Naive thymus-derived CD4-positive, alpha-beta T cell (primary cell): ENCODE measurements at regions not wholly inside any gene's neighbourhood (a gene's known extent, or its start where the extent isn't known, plus 50 kb on each side); places are given as distances from the start of the nearest gene placed in this dataset.

ENCODE experiments used
- ATAC-seq: fragments of 150-1000 bp; cut with Tn5 transposase; 2 replicates; pipeline ENCODE4 v1.10.0; 2021; ENCODE audit warnings: mild to moderate bottlenecking, moderate library complexity
- CTCF ChIA-PET: fragments of 350-600 bp; sonication (Branson Sonifier 250); formaldehyde crosslinking; loops from one replicate; lab custom pipeline; 2021; ENCODE audit warnings: antibody characterized with exemption; lab: Charles Lee
- POLR2A ChIA-PET: fragments of 350-600 bp; sonication (Branson Sonifier 250); formaldehyde crosslinking; loops from one replicate; lab custom pipeline; 2021; ENCODE audit warnings: antibody characterized with exemption, inconsistent platforms; lab: Charles Lee
- DNase-seq, 9 donors: peaks; one replicate each; pipeline versions ENCODE4 v3.0.0 to v3.0.0-alpha.2; 2020 to 2022; ENCODE audit warnings: mixed read lengths in 1 of 9
- H3K27ac ChIP-seq: one replicate; pipeline ENCODE4 v1.7.0; 2013; ENCODE audit warnings: mild to moderate bottlenecking, low read depth, low read length, moderate library complexity
- H3K27me3 ChIP-seq, 2 donors: one replicate each; pipeline ENCODE4 v1.7.0; 2013; ENCODE audit warnings: low read length in 2 of 2, mild to moderate bottlenecking in 2 of 2, moderate library complexity in 2 of 2; ENCODE audit not compliant: control insufficient read depth in 2 of 2, insufficient read depth in 2 of 2
- H3K36me3 ChIP-seq, 3 experiments: 1 replicate in 2 of 3; 2 replicates in 1 of 3; pipeline ENCODE4 v1.7.0; 2013; ENCODE audit warnings: low read length in 3 of 3, mild to moderate bottlenecking in 3 of 3, moderate library complexity in 1 of 3; ENCODE audit not compliant: insufficient read depth in 3 of 3, control insufficient read depth in 2 of 3
- H3K4me1 ChIP-seq, 2 donors: one replicate each; pipeline ENCODE4 v1.7.0; 2013; ENCODE audit warnings: low read length in 2 of 2, mild to moderate bottlenecking in 2 of 2, moderate library complexity in 1 of 2; ENCODE audit not compliant: control insufficient read depth in 2 of 2, insufficient read depth in 2 of 2
- H3K4me3 ChIP-seq: 2 replicates; pipeline ENCODE4 v1.7.0; 2013; ENCODE audit warnings: mild to moderate bottlenecking, low read length
- H3K9me3 ChIP-seq, 3 experiments: 1 replicate in 2 of 3; 2 replicates in 1 of 3; pipeline ENCODE4 v1.7.0; 2013; ENCODE audit warnings: low read length in 3 of 3; ENCODE audit not compliant: control insufficient read depth in 2 of 3
- H3K27ac Mint-ChIP-seq, 9 donors: one replicate each; pipeline ENCODE4 v1.8.0; 2020 to 2022; ENCODE audit warnings: mixed read lengths in 9 of 9, mild to moderate bottlenecking in 8 of 9, moderate library complexity in 5 of 9, inconsistent platforms in 2 of 9
- H3K27me3 Mint-ChIP-seq, 5 donors: one replicate each; pipeline ENCODE4 v1.8.0; 2021 to 2022; ENCODE audit warnings: mixed read lengths in 5 of 5, mild to moderate bottlenecking in 1 of 5
- H3K36me3 Mint-ChIP-seq, 5 donors: one replicate each; pipeline ENCODE4 v1.8.0; 2020 to 2022; ENCODE audit warnings: mixed read lengths in 5 of 5, mild to moderate bottlenecking in 3 of 5, inconsistent platforms in 1 of 5
- H3K4me1 Mint-ChIP-seq, 7 donors: one replicate each; pipeline ENCODE4 v1.8.0; 2020 to 2022; ENCODE audit warnings: mixed read lengths in 7 of 7, mild to moderate bottlenecking in 3 of 7, inconsistent platforms in 1 of 7
- H3K4me3 Mint-ChIP-seq, 10 donors: one replicate each; pipeline ENCODE4 v1.8.0; 2020 to 2022; ENCODE audit warnings: mild to moderate bottlenecking in 10 of 10, mixed read lengths in 10 of 10, moderate library complexity in 6 of 10, inconsistent platforms in 2 of 10
- H3K9me3 Mint-ChIP-seq, 11 donors: one replicate each; pipeline ENCODE4 v1.8.0; 2020 to 2022; ENCODE audit warnings: mixed read lengths in 11 of 11, mild to moderate bottlenecking in 4 of 11, inconsistent platforms in 1 of 11, moderate library complexity in 1 of 11
- intact Hi-C, 2 donors: fragments of 100-400 bp; cut with micrococcal nuclease; formaldehyde crosslinking; loops; one replicate each; pipeline ENCODE4 v1.15.1; 2023

GRCh38 chr16:61030616-61031015 lies 1005.6 kb downstream of the CDH8 start:
- H3K36me3 Mint-ChIP-seq, result peaks cover 0 to 4% (median 0%) of the 10 kb centered on the region in 5 donors
- CTCF ChIA-PET, result no interaction called here
- peaks cover 4 to 32% (median 9%) of the 10 kb centered on the region in 11 donors for H3K9me3 Mint-ChIP-seq
- no peaks in the 10 kb centered on the region for H3K27me3 ChIP-seq
- no peak for ATAC-seq
- H3K4me3 Mint-ChIP-seq, result no peak overlapping the region
- no peaks in the 10 kb centered on the region for H3K4me1 ChIP-seq
- H3K4me3 ChIP-seq, result no peak overlapping the region
- no peaks in the 10 kb centered on the region for H3K4me1 Mint-ChIP-seq
- no peak for DNase-seq
- no peak overlapping the region for H3K27ac ChIP-seq
- H3K27ac Mint-ChIP-seq, result no peak overlapping the region
- POLR2A ChIA-PET, result no interaction called here
- H3K27me3 Mint-ChIP-seq, result no peaks in the 10 kb centered on the region
- H3K9me3 ChIP-seq, result no peaks in the 10 kb centered on the region
- no peaks in the 10 kb centered on the region for H3K36me3 ChIP-seq
- intact Hi-C loops, result no loop called here

DNA sequence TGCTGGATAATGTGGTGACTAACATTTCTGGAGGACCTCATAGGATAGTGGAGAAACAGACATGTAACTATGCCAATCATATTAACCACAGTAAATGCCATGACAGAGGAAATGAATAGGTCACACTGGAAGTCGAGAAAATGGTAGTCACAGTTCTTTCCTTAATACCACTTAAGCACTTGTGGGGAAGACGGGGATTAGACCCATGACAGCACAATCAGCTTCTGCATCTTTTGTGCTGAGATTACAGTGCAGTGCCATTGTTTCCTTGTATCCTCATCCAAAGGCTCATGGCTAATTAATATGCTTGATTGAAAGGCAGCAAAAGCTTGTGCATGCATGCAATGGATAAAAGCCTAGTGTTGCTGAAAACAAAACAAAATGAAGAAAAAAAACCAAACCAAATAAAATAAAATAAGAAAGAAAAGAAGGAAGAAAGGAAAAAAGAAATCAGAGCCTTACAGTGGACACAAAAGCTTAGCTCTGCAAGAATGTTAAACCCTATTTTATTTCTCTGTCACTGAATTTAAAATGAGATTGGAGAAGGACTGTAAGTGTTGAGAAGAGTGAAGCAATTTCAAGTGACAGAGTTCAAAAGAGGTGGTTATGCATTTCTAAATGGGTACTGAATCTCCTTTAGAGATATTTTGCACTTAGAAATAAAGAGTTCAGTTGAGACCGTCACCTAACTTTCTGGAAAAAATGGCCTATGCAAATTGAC lies 1011.9 kb downstream of the CDH8 start:
- CTCF ChIA-PET, result no interaction called here
- Mint-ChIP-seq H3K27ac (no peak overlapping the region), H3K36me3 (no peaks in the 10 kb centered on the region), H3K4me1 (no peaks in the 10 kb centered on the region), H3K4me3 (no peak overlapping the region), H3K27me3 (no peaks in the 10 kb centered on the region), H3K9me3 (peaks cover 0 to 46% (median 11%) of the 10 kb centered on the region in 11 donors)
- H3K27me3 ChIP-seq, result no peaks in the 10 kb centered on the region
- intact Hi-C loops, result no loop called here
- DNase-seq, result no peak
- POLR2A ChIA-PET, result no interaction called here
- H3K36me3 ChIP-seq, result no peaks in the 10 kb centered on the region
- no peaks in the 10 kb centered on the region for H3K9me3 ChIP-seq
- H3K4me3 ChIP-seq, result no peak overlapping the region
- ATAC-seq, result no peak
- no peaks in the 10 kb centered on the region for H3K4me1 ChIP-seq
- no peak overlapping the region for H3K27ac ChIP-seq

- Histone ChIP-seq H3K36me3 (no peaks in the 10 kb centered on the region), H3K27me3 (no peaks in the 10 kb centered on the region), H3K9me3 (no peaks in the 10 kb centered on the region), H3K4me3 (no peak overlapping the region), H3K27ac (no peak overlapping the region), H3K4me1 (no peaks in the 10 kb centered on the region)
- peaks cover 4 to 32% (median 16%) of the 10 kb centered on the region in 11 donors for H3K9me3 Mint-ChIP-seq
- intact Hi-C loops, result no loop called here
- DNase-seq, result no peak
- ChIA-PET POLR2A (no interaction called here), CTCF (no interaction called here)
- ATAC-seq, result no peak
- no peaks in the 10 kb centered on the region for H3K4me1 Mint-ChIP-seq
- no peaks in the 10 kb centered on the region for H3K27me3 Mint-ChIP-seq
- no peak overlapping the region for H3K4me3 Mint-ChIP-seq
- no peak overlapping the region for H3K27ac Mint-ChIP-seq
- peaks cover 0 to 5% (median 0%) of the 10 kb centered on the region in 5 donors for H3K36me3 Mint-ChIP-seq
Measured at GRCh38 chr16:61014869-61015268, 1021.4 kb downstream of the CDH8 start.

DNA sequence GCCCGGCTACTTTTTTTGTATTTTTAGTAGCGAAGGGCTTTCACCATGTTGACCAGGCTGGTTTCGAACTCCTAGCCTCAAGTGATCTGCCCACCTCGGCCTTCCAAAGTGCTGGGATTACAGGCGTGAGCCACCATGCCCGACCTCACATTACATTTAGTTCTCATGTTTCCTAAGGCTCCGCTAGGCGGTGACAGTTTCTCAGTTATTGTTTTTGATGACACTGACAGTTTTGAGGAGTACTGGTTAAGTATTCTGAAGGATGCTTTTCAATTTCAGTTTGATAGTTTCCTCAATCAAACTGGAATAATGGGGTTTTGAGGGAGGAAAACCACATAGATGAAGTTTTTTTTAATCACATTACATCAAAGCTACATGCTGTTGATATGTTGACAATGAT lies 1028.5 kb downstream of the CDH8 start:
- Mint-ChIP-seq H3K9me3 (peaks cover 0 to 27% (median 4%) of the 10 kb centered on the region in 11 donors), H3K27ac (no peak overlapping the region), H3K4me3 (no peak overlapping the region), H3K4me1 (no peaks in the 10 kb centered on the region), H3K36me3 (no peaks in the 10 kb centered on the region), H3K27me3 (no peaks in the 10 kb centered on the region)
- no peak for DNase-seq
- ATAC-seq, result no peak
- ChIA-PET CTCF (no interaction called here), POLR2A (no interaction called here)
- no peak overlapping the region for H3K4me3 ChIP-seq
- no peaks in the 10 kb centered on the region for H3K4me1 ChIP-seq
- H3K36me3 ChIP-seq, result no peaks in the 10 kb centered on the region
- no peaks in the 10 kb centered on the region for H3K27me3 ChIP-seq
- intact Hi-C loops, result no loop called here
- H3K27ac ChIP-seq, result no peak overlapping the region
- H3K9me3 ChIP-seq, result no peaks in the 10 kb centered on the region

DNA sequence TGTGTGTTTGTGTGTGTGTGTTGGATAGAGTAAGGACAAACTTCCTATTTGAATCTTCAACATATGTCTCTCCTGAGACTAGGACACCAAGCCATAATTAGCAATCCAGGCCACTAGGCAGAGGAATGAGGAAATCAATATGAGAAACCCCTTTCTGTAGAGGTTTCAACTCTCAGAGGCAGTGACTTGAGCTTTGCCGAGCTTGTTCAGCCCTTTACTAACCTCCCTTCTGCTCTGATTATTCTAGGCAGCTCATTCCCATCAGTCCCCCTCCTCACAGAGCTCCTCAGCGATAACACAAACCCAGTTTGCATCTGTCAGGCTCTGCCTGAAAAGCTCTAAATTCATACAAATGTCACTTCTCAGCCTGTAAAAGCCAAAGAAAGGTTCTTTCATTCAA lies 1030.3 kb downstream of the CDH8 start:
- ATAC-seq (no peak), DNase-seq (no peak)
- Mint-ChIP-seq H3K4me1 (no peaks in the 10 kb centered on the region), H3K9me3 (peaks cover 0 to 26% (median 3%) of the 10 kb centered on the region in 11 donors), H3K27ac (no peak overlapping the region), H3K27me3 (no peaks in the 10 kb centered on the region), H3K36me3 (no peaks in the 10 kb centered on the region), H3K4me3 (no peak overlapping the region)
- H3K4me1 ChIP-seq, result no peaks in the 10 kb centered on the region
- no peak overlapping the region for H3K27ac ChIP-seq
- ChIA-PET POLR2A (no interaction called here), CTCF (no interaction called here)
- no peaks in the 10 kb centered on the region for H3K27me3 ChIP-seq
- intact Hi-C loops, result no loop called here
- no peaks in the 10 kb centered on the region for H3K36me3 ChIP-seq
- no peak overlapping the region for H3K4me3 ChIP-seq
- no peaks in the 10 kb centered on the region for H3K9me3 ChIP-seq

- ChIA-PET CTCF (no interaction called here), POLR2A (no interaction called here)
- Mint-ChIP-seq H3K9me3 (peaks cover 0 to 40% (median 5%) of the 10 kb centered on the region in 11 donors), H3K27ac (no peak overlapping the region), H3K36me3 (no peaks in the 10 kb centered on the region), H3K27me3 (no peaks in the 10 kb centered on the region), H3K4me1 (no peaks in the 10 kb centered on the region), H3K4me3 (no peak overlapping the region)
- intact Hi-C loops, result no loop called here
- Histone ChIP-seq H3K27me3 (no peaks in the 10 kb centered on the region), H3K9me3 (no peaks in the 10 kb centered on the region), H3K4me3 (no peak overlapping the region), H3K27ac (no peak overlapping the region), H3K36me3 (no peaks in the 10 kb centered on the region), H3K4me1 (no peaks in the 10 kb centered on the region)
- ATAC-seq (no peak), DNase-seq (no peak)
Measured at GRCh38 chr16:61002479-61003204, 1033.6 kb downstream of the CDH8 start.

DNA sequence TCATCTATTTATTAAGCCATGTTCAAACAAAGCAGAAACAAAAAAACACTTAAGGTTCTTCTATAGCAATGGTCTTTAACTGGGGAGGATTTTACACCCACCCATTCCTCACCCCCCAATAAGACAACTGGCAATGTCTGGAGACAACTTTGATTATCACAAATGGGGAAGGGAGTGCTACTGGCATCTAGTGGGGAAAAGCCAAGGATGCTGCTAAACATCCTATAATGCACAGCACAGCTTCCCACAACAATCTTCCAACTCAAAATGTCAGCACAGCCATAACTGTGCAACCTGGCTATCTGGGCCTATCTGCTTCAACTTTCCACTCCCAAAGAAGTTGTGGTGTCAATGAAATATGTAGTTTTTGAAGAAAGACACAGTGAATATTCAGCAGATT lies 1044.4 kb downstream of the CDH8 start:
- POLR2A ChIA-PET, result no interaction called here
- intact Hi-C loops, result no loop called here
- CTCF ChIA-PET, result no interaction called here
- no peaks in the 10 kb centered on the region for H3K27me3 Mint-ChIP-seq
- no peak for DNase-seq
- no peak overlapping the region for H3K27ac Mint-ChIP-seq
- ATAC-seq, result no peak
- H3K9me3 Mint-ChIP-seq, result peaks cover 4 to 47% (median 12%) of the 10 kb centered on the region in 11 donors
- no peaks in the 10 kb centered on the region for H3K36me3 Mint-ChIP-seq
- peaks cover 0 to 3% (median 0%) of the 10 kb centered on the region in 3 experiments for H3K9me3 ChIP-seq
- H3K36me3 ChIP-seq, result no peaks in the 10 kb centered on the region
- H3K4me3 Mint-ChIP-seq, result no peak overlapping the region
- H3K4me3 ChIP-seq, result no peak overlapping the region
- H3K27me3 ChIP-seq, result no peaks in the 10 kb centered on the region
- H3K4me1 ChIP-seq, result no peaks in the 10 kb centered on the region
- no peak overlapping the region for H3K27ac ChIP-seq
- H3K4me1 Mint-ChIP-seq, result no peaks in the 10 kb centered on the region
